ENCODE measurements at regions not wholly inside any gene's neighbourhood (a gene's known extent, or its start where the extent isn't known, plus 50 kb on each side); places are given as distances from the start of the nearest gene placed in this dataset.

DNA sequence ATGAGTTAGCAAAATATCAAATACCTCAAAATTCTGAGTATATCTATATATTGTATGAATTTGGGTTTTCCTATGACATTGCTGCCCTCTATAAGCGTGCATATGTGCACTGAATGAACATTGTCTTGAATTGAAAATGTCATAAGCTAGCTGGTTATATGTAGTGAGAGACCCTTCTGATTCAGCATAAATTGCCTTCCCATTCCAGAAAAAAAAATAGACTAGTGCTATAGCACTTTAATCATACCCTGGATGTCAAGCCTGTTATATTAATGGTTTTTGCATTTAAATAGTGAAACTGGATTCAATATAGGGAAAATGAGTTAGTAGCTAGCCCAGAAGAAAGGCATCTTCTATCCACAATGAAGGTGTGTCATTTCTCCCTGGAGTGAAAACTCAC, 265.1 kb downstream of the TUSC7 start:
- no peak for ATAC-seq
- in situ Hi-C loops (cut with MboI; ENCODE audit: low sequenced_read_pairs in 4 of 4) (no loop called here), intact Hi-C loops (cut with DNase I; ENCODE audit: low total_unique reads) (no loop called here)
- H3K4me3 ChIP-seq = no peak overlapping the region
- H3K9me3 ChIP-seq = no peaks in the 10 kb centered on the region
- no peak for DNase-seq
- no peaks in the 10 kb centered on the region for H3K27me3 ChIP-seq
- TF ChIP-seq, protein P1, sequence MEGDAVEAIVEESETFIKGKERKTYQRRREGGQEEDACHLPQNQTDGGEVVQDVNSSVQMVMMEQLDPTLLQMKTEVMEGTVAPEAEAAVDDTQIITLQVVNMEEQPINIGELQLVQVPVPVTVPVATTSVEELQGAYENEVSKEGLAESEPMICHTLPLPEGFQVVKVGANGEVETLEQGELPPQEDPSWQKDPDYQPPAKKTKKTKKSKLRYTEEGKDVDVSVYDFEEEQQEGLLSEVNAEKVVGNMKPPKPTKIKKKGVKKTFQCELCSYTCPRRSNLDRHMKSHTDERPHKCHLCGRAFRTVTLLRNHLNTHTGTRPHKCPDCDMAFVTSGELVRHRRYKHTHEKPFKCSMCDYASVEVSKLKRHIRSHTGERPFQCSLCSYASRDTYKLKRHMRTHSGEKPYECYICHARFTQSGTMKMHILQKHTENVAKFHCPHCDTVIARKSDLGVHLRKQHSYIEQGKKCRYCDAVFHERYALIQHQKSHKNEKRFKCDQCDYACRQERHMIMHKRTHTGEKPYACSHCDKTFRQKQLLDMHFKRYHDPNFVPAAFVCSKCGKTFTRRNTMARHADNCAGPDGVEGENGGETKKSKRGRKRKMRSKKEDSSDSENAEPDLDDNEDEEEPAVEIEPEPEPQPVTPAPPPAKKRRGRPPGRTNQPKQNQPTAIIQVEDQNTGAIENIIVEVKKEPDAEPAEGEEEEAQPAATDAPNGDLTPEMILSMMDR (IDR thresholded peaks at IDR 0.05 in 4 of 5, conservative IDR thresholded peaks at IDR 0.05 in 1 of 5) = no peak
- no peak for TF ChIP-seq POLR2A (IDR thresholded peaks at IDR 0.05)
- H3K4me1 ChIP-seq = no peaks in the 10 kb centered on the region
- no peak overlapping the region for H3K27ac ChIP-seq
- no peaks in the 10 kb centered on the region for H3K36me3 ChIP-seq

DNA sequence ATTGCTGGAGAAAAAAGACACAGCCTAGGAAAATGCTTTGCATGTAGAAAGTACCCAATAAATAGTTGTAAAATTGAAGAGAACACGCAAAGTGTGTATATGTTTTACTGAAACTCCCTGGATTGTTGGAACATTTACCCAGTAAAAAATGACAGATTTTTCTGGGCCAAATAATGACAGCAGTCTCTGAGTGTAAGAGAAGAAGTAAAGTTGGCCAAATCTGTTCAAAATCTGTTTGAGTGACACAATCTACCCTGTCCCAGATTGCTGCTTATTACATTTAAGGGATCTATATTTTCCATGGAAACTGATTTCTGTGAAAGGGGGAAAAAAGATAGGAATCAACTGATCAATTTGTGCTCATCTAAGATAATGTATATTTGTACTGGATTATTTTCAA, 267.9 kb downstream of the TUSC7 start:
- DNase-seq (no peak), ATAC-seq (no peak)
- no peaks in the 10 kb centered on the region for H3K9me3 ChIP-seq
- H3K4me1 ChIP-seq = no peaks in the 10 kb centered on the region
- in situ Hi-C loops (cut with MboI; ENCODE audit: low sequenced_read_pairs in 4 of 4) (no loop called here), intact Hi-C loops (cut with DNase I; ENCODE audit: low total_unique reads) (no loop called here)
- H3K4me3 ChIP-seq = no peak overlapping the region
- no peaks in the 10 kb centered on the region for H3K27me3 ChIP-seq
- no peak overlapping the region for H3K27ac ChIP-seq
- TF ChIP-seq POLR2A (IDR thresholded peaks at IDR 0.05) = no peak
- TF ChIP-seq, protein P1 (IDR thresholded peaks at IDR 0.05 in 4 of 5, conservative IDR thresholded peaks at IDR 0.05 in 1 of 5) = no peak
- no peaks in the 10 kb centered on the region for H3K36me3 ChIP-seq

DNA sequence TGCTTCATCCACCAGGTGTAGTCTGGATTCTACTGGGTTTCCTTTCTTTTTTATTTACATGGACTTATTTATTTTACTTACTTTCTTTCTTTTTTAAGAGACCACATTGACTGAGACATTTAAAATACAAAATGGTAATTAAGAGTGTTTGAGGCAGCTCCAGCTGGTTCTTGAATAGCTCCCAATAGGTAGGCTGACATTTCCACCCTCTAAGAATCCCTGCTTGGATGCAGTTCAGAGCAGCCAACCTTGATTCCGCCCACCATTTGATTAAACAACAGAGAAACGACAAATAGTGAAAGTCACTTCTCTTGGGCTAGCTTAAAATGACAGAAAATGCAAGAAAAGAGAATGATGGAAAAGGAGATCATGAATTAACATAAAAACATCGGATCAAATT, 270.5 kb downstream of the TUSC7 start:
- in situ Hi-C loops (cut with MboI; ENCODE audit: low sequenced_read_pairs in 4 of 4) (no loop called here), intact Hi-C loops (cut with DNase I; ENCODE audit: low total_unique reads) (no loop called here)
- no peak for TF ChIP-seq POLR2A (IDR thresholded peaks at IDR 0.05)
- TF ChIP-seq, protein P1 (IDR thresholded peaks at IDR 0.05 in 4 of 5, conservative IDR thresholded peaks at IDR 0.05 in 1 of 5) = no peak
- no peak for DNase-seq
- no peaks in the 10 kb centered on the region for H3K9me3 ChIP-seq
- H3K36me3 ChIP-seq = no peaks in the 10 kb centered on the region
- no peak overlapping the region for H3K27ac ChIP-seq
- no peaks in the 10 kb centered on the region for H3K4me1 ChIP-seq
- H3K4me3 ChIP-seq = no peak overlapping the region
- ATAC-seq = no peak
- H3K27me3 ChIP-seq = no peaks in the 10 kb centered on the region

DNA sequence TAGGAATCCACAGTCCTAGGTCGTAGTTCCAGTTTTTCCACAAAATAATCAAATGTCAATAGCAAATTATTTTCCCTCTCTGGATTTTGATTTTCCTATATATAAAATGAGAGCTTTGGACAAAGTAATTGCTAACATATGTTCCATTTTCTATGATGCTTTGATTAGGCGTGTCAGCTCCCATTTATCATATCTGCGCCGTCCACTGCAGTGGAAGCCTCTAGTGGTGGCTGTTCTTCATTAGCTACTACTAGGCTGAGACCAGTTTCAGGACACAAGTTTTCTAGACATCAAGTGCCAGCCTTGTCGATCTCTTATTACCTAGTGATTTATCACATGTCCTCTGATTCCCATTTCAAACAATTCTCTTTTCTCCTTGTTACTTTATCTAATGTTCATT, 271.5 kb downstream of the TUSC7 start:
- no peaks in the 10 kb centered on the region for H3K4me1 ChIP-seq
- no peak overlapping the region for H3K4me3 ChIP-seq
- in situ Hi-C loops (cut with MboI; ENCODE audit: low sequenced_read_pairs in 4 of 4) (no loop called here), intact Hi-C loops (cut with DNase I; ENCODE audit: low total_unique reads) (no loop called here)
- no peak overlapping the region for H3K27ac ChIP-seq
- DNase-seq (no peak), ATAC-seq (no peak)
- TF ChIP-seq, protein P1 (IDR thresholded peaks at IDR 0.05 in 4 of 5, conservative IDR thresholded peaks at IDR 0.05 in 1 of 5) = no peak
- no peak for TF ChIP-seq POLR2A (IDR thresholded peaks at IDR 0.05)
- H3K27me3 ChIP-seq = no peaks in the 10 kb centered on the region
- no peaks in the 10 kb centered on the region for H3K9me3 ChIP-seq
- H3K36me3 ChIP-seq = no peaks in the 10 kb centered on the region

DNA sequence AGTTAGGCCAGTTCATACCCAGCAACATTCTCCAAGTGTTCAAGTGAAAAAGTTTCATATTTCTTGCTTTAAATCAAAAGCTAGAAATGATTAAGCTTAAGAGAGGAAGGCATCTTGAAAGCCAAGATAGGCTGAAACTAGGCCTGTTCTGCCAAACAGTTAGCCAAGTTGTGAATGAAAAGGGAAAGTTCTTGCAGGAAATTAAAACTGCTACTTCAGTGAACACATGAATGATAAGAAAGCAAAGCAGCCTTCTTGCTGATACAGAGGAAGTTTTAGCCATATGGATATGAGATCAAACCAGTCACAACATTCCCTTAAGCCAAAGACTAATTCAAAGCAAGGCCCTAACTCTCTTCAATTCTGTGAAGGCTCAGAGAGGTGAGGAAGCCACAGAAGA, 274.7 kb downstream of the TUSC7 start:
- Histone ChIP-seq H3K4me1 (no peaks in the 10 kb centered on the region), H3K9me3 (no peaks in the 10 kb centered on the region), H3K36me3 (no peaks in the 10 kb centered on the region), H3K27ac (no peak overlapping the region), H3K27me3 (no peaks in the 10 kb centered on the region), H3K4me3 (no peak overlapping the region)
- DNase-seq = no peak
- no peak for ATAC-seq
- TF ChIP-seq POLR2A (IDR thresholded peaks at IDR 0.05) = no peak
- TF ChIP-seq, protein P1 (IDR thresholded peaks at IDR 0.05 in 4 of 5, conservative IDR thresholded peaks at IDR 0.05 in 1 of 5) = no peak
- in situ Hi-C loops (cut with MboI; ENCODE audit: low sequenced_read_pairs in 4 of 4) (no loop called here), intact Hi-C loops (cut with DNase I; ENCODE audit: low total_unique reads) (no loop called here)

Measured in gastrocnemius medialis (tissue), 4 donors.